IPS-NIHi11 (cell line): ENCODE measurements at regions not wholly inside any gene's neighbourhood (a gene's known extent, or its start where the extent isn't known, plus 50 kb on each side); places are given as distances from the start of the nearest gene placed in this dataset.

Experiments used
- DNase-seq: peaks from one replicate; pipeline ENCODE4 v3.0.0; 2012; ENCODE audit warnings: mixed read lengths, low spot score

- DNase-seq = no peak
These were observed 1917.6 kb upstream of the WWC1 start for GRCh38 chr5:166373817-166374216.

GRCh38 chr5:166377756-166378155 lies 1913.7 kb upstream of the WWC1 start:
- DNase-seq = no peak

GRCh38 chr5:166379517-166379916 lies 1911.9 kb upstream of the WWC1 start:
- no peak for DNase-seq

GRCh38 chr5:166382031-166382430 lies 1909.4 kb upstream of the WWC1 start:
- peak; percentile 61 for DNase-seq

- DNase-seq = no peak
These were observed 1893.3 kb upstream of the WWC1 start for GRCh38 chr5:166398131-166398530.

- DNase-seq = no peak
These were observed 1891.7 kb upstream of the WWC1 start for GRCh38 chr5:166399781-166400180.

GRCh38 chr5:166401391-166401790 lies 1890.1 kb upstream of the WWC1 start:
- no peak for DNase-seq

- no peak for DNase-seq
These were observed 1879.3 kb upstream of the WWC1 start for GRCh38 chr5:166412191-166412590.

- DNase-seq = no peak
These were observed 1864.2 kb upstream of the WWC1 start for GRCh38 chr5:166427211-166427610.

GRCh38 chr5:166428264-166428803 lies 1863.1 kb upstream of the WWC1 start:
- no peak for DNase-seq

GRCh38 chr5:166430491-166431319 lies 1860.7 kb upstream of the WWC1 start:
- DNase-seq = peak; percentile 70

GRCh38 chr5:166431456-166431855 lies 1860.0 kb upstream of the WWC1 start:
- peak; percentile 22 for DNase-seq

- no peak for DNase-seq
These were observed 1857.8 kb upstream of the WWC1 start for GRCh38 chr5:166433679-166434078.

GRCh38 chr5:166436872-166437271 lies 1854.6 kb upstream of the WWC1 start:
- DNase-seq = no peak

- no peak for DNase-seq
These were observed 1805.1 kb upstream of the WWC1 start for GRCh38 chr5:166486348-166486747.

GRCh38 chr5:166488560-166488959 lies 1802.9 kb upstream of the WWC1 start:
- DNase-seq = no peak

GRCh38 chr5:166493040-166493439 lies 1798.4 kb upstream of the WWC1 start:
- DNase-seq = no peak

- no peak for DNase-seq
These were observed 1797.8 kb upstream of the WWC1 start for GRCh38 chr5:166493612-166494011.

GRCh38 chr5:166497496-166498104 lies 1793.8 kb upstream of the WWC1 start:
- no peak for DNase-seq

GRCh38 chr5:166499447-166500240 lies 1791.8 kb upstream of the WWC1 start:
- DNase-seq = no peak

GRCh38 chr5:166503506-166503905 lies 1787.9 kb upstream of the WWC1 start:
- no peak for DNase-seq

GRCh38 chr5:166505067-166505466 lies 1786.4 kb upstream of the WWC1 start:
- DNase-seq = no peak

- no peak for DNase-seq
These were observed 1785.9 kb upstream of the WWC1 start for GRCh38 chr5:166505544-166505943.
